B cell (primary cell): ENCODE measurements at regions not wholly inside any gene's neighbourhood (a gene's known extent, or its start where the extent isn't known, plus 50 kb on each side); places are given as distances from the start of the nearest gene placed in this dataset.

ENCODE experiments used
- ATAC-seq: fragments of 200-7000 bp; cut with Tn5 transposase; one replicate; pipeline ENCODE4 v1.10.0; 2021; ENCODE audit warnings: low read depth, mild to moderate bottlenecking, moderate number of reproducible peaks, moderate library complexity
- CTCF ChIA-PET: fragments of 350-600 bp; sonication (Branson Sonifier 250); formaldehyde crosslinking; loops from one replicate; lab custom pipeline; 2021; ENCODE audit warnings: antibody characterized with exemption, inconsistent platforms; lab: Charles Lee
- POLR2A ChIA-PET: fragments of 350-600 bp; sonication (Branson Sonifier 250); formaldehyde crosslinking; loops from one replicate; lab custom pipeline; 2021; ENCODE audit warnings: antibody characterized with exemption; lab: Charles Lee
- DNase-seq: peaks from one replicate; pipeline ENCODE4 v3.0.0; 2013
- H2AFZ ChIP-seq: 2 replicates; pipeline ENCODE4 v1.6.1; 2012; ENCODE audit warnings: mild to moderate bottlenecking, low read depth, low read length; ENCODE audit not compliant: insufficient read depth, poor library complexity, severe bottlenecking
- H3K27ac ChIP-seq, 2 donors: 1 replicate in 1 of 2; 2 replicates in 1 of 2; pipeline ENCODE4 v1.5.1; 2012 to 2013; ENCODE audit warnings: low read length in 2 of 2, mild to moderate bottlenecking in 2 of 2, moderate library complexity in 1 of 2
- H3K27me3 ChIP-seq, 4 experiments: fragments of 200-600 bp in 1 of 4; sonication (generic) in 1 of 4; replicated peaks in 1 of 4; 1 replicate in 2 of 4; 2 replicates in 2 of 4; pipeline versions ENCODE4 v1.6.1 to v1.7.0; 2013 to 2016; ENCODE audit warnings: low read length in 3 of 4, mild to moderate bottlenecking in 2 of 4, mixed read lengths in 1 of 4, moderate library complexity in 1 of 4; ENCODE audit not compliant: insufficient read depth in 4 of 4, control insufficient read depth in 3 of 4; ENCODE audit errors: control extremely low read depth in 1 of 4
- H3K36me3 ChIP-seq, 2 experiments: replicated peaks in 1 of 2; 1 replicate in 1 of 2; 2 replicates in 1 of 2; pipeline versions ENCODE4 v1.6.1 to v1.7.1; 2013; ENCODE audit warnings: low read length in 1 of 2; ENCODE audit not compliant: insufficient read depth in 2 of 2, control insufficient read depth in 1 of 2; ENCODE audit errors: control extremely low read depth in 1 of 2, extremely low read depth in 1 of 2
- H3K4me1 ChIP-seq, 2 donors: fragments of 200-600 bp in 1 of 2; sonication (generic) in 1 of 2; 1 replicate in 1 of 2; 2 replicates in 1 of 2; pipeline versions ENCODE4 v1.5.1 to v1.6.1; 2013 to 2017; ENCODE audit warnings: low read length in 2 of 2; ENCODE audit not compliant: control insufficient read depth in 2 of 2, insufficient read depth in 2 of 2
- H3K4me2 ChIP-seq: replicated peaks from 2 replicates; pipeline ENCODE3; 2012; ENCODE audit warnings: mild to moderate bottlenecking, low read depth, low read length; ENCODE audit not compliant: poor library complexity, severe bottlenecking
- H3K4me3 ChIP-seq, 5 experiments: fragments of 200-600 bp in 1 of 5; sonication (generic) in 1 of 5; 1 replicate in 3 of 5; 2 replicates in 2 of 5; pipeline versions ENCODE4 v1.5.1 to v1.7.0; 2011 to 2016; ENCODE audit warnings: low read length in 4 of 5, mild to moderate bottlenecking in 4 of 5, low read depth in 2 of 5, control low read depth in 1 of 5, moderate library complexity in 1 of 5; ENCODE audit not compliant: insufficient read depth in 1 of 5; ENCODE audit errors: control extremely low read depth in 1 of 5, extremely low read depth in 1 of 5
- H3K79me2 ChIP-seq: fragments of 200-600 bp; sonication (generic); one replicate; pipeline ENCODE4 v1.6.0; 2016; ENCODE audit warnings: low read length; ENCODE audit not compliant: control insufficient read depth, insufficient read depth
- H3K9ac ChIP-seq: fragments of 200-600 bp; sonication (generic); 2 replicates; pipeline ENCODE4 v1.6.1; 2017; ENCODE audit warnings: mild to moderate bottlenecking, low read length, moderate library complexity
- H3K9me3 ChIP-seq, 3 donors: one replicate each; pipeline versions ENCODE4 v1.6.1 to v1.7.1; 2013; ENCODE audit warnings: low read length in 2 of 3; ENCODE audit not compliant: control insufficient read depth in 2 of 3, insufficient read depth in 1 of 3; ENCODE audit errors: control extremely low read depth in 1 of 3
- H4K20me1 ChIP-seq: 2 replicates; pipeline ENCODE4 v1.6.0; 2012; ENCODE audit warnings: mild to moderate bottlenecking, low read length; ENCODE audit not compliant: insufficient read depth, control insufficient read depth, poor library complexity, severe bottlenecking
- H3K27ac Mint-ChIP-seq: one replicate; pipeline ENCODE4 v1.8.0; 2021; ENCODE audit warnings: mixed read lengths
- H3K27me3 Mint-ChIP-seq: one replicate; pipeline ENCODE4 v1.8.0; 2021; ENCODE audit warnings: mixed read lengths
- H3K4me1 Mint-ChIP-seq: one replicate; pipeline ENCODE4 v1.8.0; 2021; ENCODE audit warnings: mixed read lengths
- H3K4me3 Mint-ChIP-seq: one replicate; pipeline ENCODE4 v1.8.0; 2021; ENCODE audit warnings: mixed read lengths
- H3K9me3 Mint-ChIP-seq: one replicate; pipeline ENCODE4 v1.8.0; 2022; ENCODE audit warnings: mixed read lengths; ENCODE audit not compliant: insufficient read depth
- CTCF ChIP-seq: fragments of 200-600 bp; IDR thresholded peaks from one replicate; pipeline ENCODE4 v1.8.0; 2022; ENCODE audit warnings: antibody characterized with exemption, mild to moderate bottlenecking
- EZH2 ChIP-seq: IDR thresholded peaks from 2 replicates; pipeline ENCODE4 v1.6.1; 2012; ENCODE audit warnings: borderline replicate concordance, low read depth, mild to moderate bottlenecking, moderate library complexity, low read length; ENCODE audit not compliant: insufficient read depth, poor library complexity, severe bottlenecking
- WGBS: methylation state at CpG from one replicate; pipeline ENCODE4 v1.1.5; 2013; ENCODE audit warnings: missing lambda C conversion rate; ENCODE audit not compliant: insufficient coverage; 5-methylcytosine and 5-hydroxymethylcytosine counted together
- intact Hi-C: fragments of 100-400 bp; cut with micrococcal nuclease; formaldehyde crosslinking; loops from one replicate; pipeline ENCODE4 v1.10.0; 2022

GRCh38 chr10:131781076-131781475 lies 119.7 kb upstream of the PPP2R2D start:
- intact Hi-C loops = no loop called here
- Histone ChIP-seq H4K20me1 (no peaks in the 10 kb centered on the region), H3K79me2 (no peaks in the 10 kb centered on the region), H3K36me3 (no peaks in the 10 kb centered on the region), H3K27me3 (no peaks in the 10 kb centered on the region), H3K27ac (no peak overlapping the region), H2AFZ (no peak overlapping the region), H3K4me3 (no peak overlapping the region), H3K9me3 (peaks cover 0 to 68% (median 20%) of the 10 kb centered on the region in 3 donors), H3K4me1 (no peaks in the 10 kb centered on the region), H3K9ac (no peak overlapping the region), H3K4me2 (no peak overlapping the region)
- Mint-ChIP-seq H3K9me3 (peaks cover 20% of the 10 kb centered on the region), H3K4me1 (no peaks in the 10 kb centered on the region), H3K27ac (no peak overlapping the region), H3K4me3 (no peak overlapping the region), H3K27me3 (no peaks in the 10 kb centered on the region)
- POLR2A ChIA-PET = no interaction called here
- TF ChIP-seq CTCF = no peak
- TF ChIP-seq EZH2 = no peak
- DNase-seq (no peak), ATAC-seq (no peak)
- 81% methylated on average over 2 of the region's 6 CpGs for WGBS
- CTCF ChIA-PET = no interaction called here

DNA sequence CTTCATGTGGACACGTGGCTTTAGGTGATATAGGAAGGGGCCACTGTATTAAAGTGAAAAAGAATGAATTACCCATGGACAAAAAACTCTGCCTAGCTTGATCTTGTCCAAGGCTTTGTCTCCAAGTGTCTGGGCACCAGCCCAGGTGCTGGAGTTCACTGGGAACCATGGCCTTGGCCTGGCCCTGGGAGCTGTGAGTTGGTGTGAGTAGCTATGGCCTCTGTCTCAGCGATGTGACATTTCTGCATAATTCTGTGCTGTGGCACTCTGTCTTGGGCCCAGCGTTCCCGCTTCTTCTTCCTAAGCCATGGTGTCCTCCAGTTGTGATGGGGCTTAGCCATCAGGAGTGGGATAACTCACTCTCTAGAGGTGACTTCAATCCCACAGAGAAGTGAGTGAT lies 119.0 kb upstream of the PPP2R2D start:
- Mint-ChIP-seq H3K4me1 (no peaks in the 10 kb centered on the region), H3K27ac (no peak overlapping the region), H3K4me3 (no peak overlapping the region), H3K27me3 (no peaks in the 10 kb centered on the region), H3K9me3 (peaks cover 13% of the 10 kb centered on the region)
- H2AFZ ChIP-seq = no peak overlapping the region
- ChIA-PET CTCF (interaction anchor here (1.1 kb wide), 1 partner anchor 10 kb away, joined by 4 read pairs; no protein-coding TSS in a partner anchor), POLR2A (no interaction called here)
- H3K4me2 ChIP-seq = no peak overlapping the region
- H3K9ac ChIP-seq = no peak overlapping the region
- H3K27ac ChIP-seq = no peak overlapping the region
- WGBS = 91% methylated on average over 1 of the region's 4 CpGs
- intact Hi-C loops = no loop called here
- DNase-seq = no peak
- H3K36me3 ChIP-seq = no peaks in the 10 kb centered on the region
- no peak overlapping the region for H3K4me3 ChIP-seq
- no peaks in the 10 kb centered on the region for H3K4me1 ChIP-seq
- H3K9me3 ChIP-seq = peaks cover 0 to 62% (median 13%) of the 10 kb centered on the region in 3 donors
- ATAC-seq = no peak
- no peak for TF ChIP-seq CTCF
- TF ChIP-seq EZH2 = no peak
- H3K79me2 ChIP-seq = no peaks in the 10 kb centered on the region
- H3K27me3 ChIP-seq = no peaks in the 10 kb centered on the region
- no peaks in the 10 kb centered on the region for H4K20me1 ChIP-seq
